HepG2 (cell line): ENCODE measurements at regions not wholly inside any gene's neighbourhood (a gene's known extent, or its start where the extent isn't known, plus 50 kb on each side); places are given as distances from the start of the nearest gene placed in this dataset.

Experiments
- ATAC-seq: fragments of 200-7000 bp; cut with Tn5 transposase; 3 replicates; pipeline ENCODE4 v1.9.1; 2020; ENCODE audit warnings: mild to moderate bottlenecking, moderate library complexity
- BruUV-seq: library from RNA; stranded (reverse); fragments of 400-500 nt; replicated peaks from 2 replicates; lab custom pipeline; 2021; lab: Mats Ljungman, UMichigan
- CTCF ChIA-PET: fragments of 300-600 bp; formaldehyde crosslinking; extraction: SDS; loops from one replicate; lab custom pipeline; 2021; ENCODE audit warnings: low total read pairs, inconsistent platforms, low intra/inter-chr PET ratio; lab: Yijun Ruan, JAX
- POLR2A ChIA-PET: fragments of 350-600 bp; sonication (Branson Sonifier 250); formaldehyde crosslinking; loops from one replicate; lab custom pipeline; 2020; ENCODE audit warnings: antibody characterized with exemption, inconsistent platforms; lab: Yijun Ruan, JAX
- DNase-seq: peaks from one replicate; pipeline ENCODE4 v3.0.0-alpha.2; 2015; ENCODE audit warnings: low spot score
- FAIRE-seq: peaks from 3 replicates; lab custom pipeline; 2011; peaks lifted over from hg19 to GRCh38; lab: Jason Lieb, UNC
- H2AFZ ChIP-seq: one replicate; pipeline ENCODE4 v1.6.1; 2011; ENCODE audit warnings: low read length, inconsistent platforms
- H3K27ac ChIP-seq: fragments of 300-600 bp; 3 replicates; pipeline ENCODE4 v1.8.0; 2011; ENCODE audit warnings: mixed run types, mild to moderate bottlenecking, mixed read lengths, low read length, inconsistent platforms; ENCODE audit not compliant: insufficient read depth; ENCODE audit errors: extremely low read length
- H3K27me3 ChIP-seq, 2 experiments: fragments of 200-600 bp in 1 of 2; 2 replicates in 1 of 2; 3 replicates in 1 of 2; pipeline versions ENCODE4 v1.6.0 to v1.8.0; 2011; ENCODE audit warnings: low read length in 2 of 2, mild to moderate bottlenecking in 2 of 2, moderate library complexity in 2 of 2, inconsistent platforms in 1 of 2; ENCODE audit not compliant: insufficient read depth in 2 of 2, control insufficient read depth in 1 of 2
- H3K36me3 ChIP-seq, 2 experiments: fragments of 200-600 bp in 1 of 2; replicated peaks in 1 of 2; 2 replicates in 1 of 2; 3 replicates in 1 of 2; pipeline versions ENCODE4 v1.5.1 to v1.8.0; 2011; ENCODE audit warnings: low read length in 2 of 2, inconsistent platforms in 1 of 2; ENCODE audit not compliant: insufficient read depth in 2 of 2, control insufficient read depth in 1 of 2
- H3K4me1 ChIP-seq: 2 replicates; pipeline ENCODE4 v1.5.1; 2012; ENCODE audit warnings: low read length, inconsistent platforms; ENCODE audit not compliant: insufficient read depth
- H3K4me2 ChIP-seq: 2 replicates; pipeline ENCODE4 v1.6.0; 2011; ENCODE audit warnings: low read depth, low read length, inconsistent platforms
- H3K4me3 ChIP-seq, 3 experiments: fragments of 200-600 bp in 1 of 3; sonication (generic), shearing (Covaris generic) in 1 of 3; replicated peaks in 1 of 3; 2 replicates each; pipeline ENCODE4 v1.5.1; 2011 to 2016; ENCODE audit warnings: low read length in 3 of 3, inconsistent platforms in 2 of 3, low read depth in 2 of 3, mild to moderate bottlenecking in 2 of 3, control low read depth in 1 of 3, mixed read lengths in 1 of 3; ENCODE audit not compliant: insufficient read depth in 1 of 3
- H3K79me2 ChIP-seq: one replicate; pipeline ENCODE4 v1.6.1; 2011; ENCODE audit warnings: low read length, inconsistent platforms; ENCODE audit not compliant: insufficient read depth
- H3K9ac ChIP-seq: 2 replicates; pipeline ENCODE4 v1.6.0; 2011; ENCODE audit warnings: mild to moderate bottlenecking, low read depth, low read length, inconsistent platforms; ENCODE audit not compliant: insufficient read depth
- H3K9me3 ChIP-seq: 2 replicates; pipeline ENCODE4 v1.5.1; 2012; ENCODE audit warnings: mild to moderate bottlenecking, low read length
- H4K20me1 ChIP-seq: 2 replicates; pipeline ENCODE4 v1.6.0; 2011; ENCODE audit warnings: inconsistent platforms, mild to moderate bottlenecking, low read length, moderate library complexity; ENCODE audit not compliant: insufficient read depth
- BRD4 ChIP-seq: sonication (generic); formaldehyde crosslinking; IDR thresholded peaks from 2 replicates; pipeline ENCODE4 v1.4.0; 2020; ENCODE audit warnings: missing genetic modification reagents
- MIER3 ChIP-seq: IDR thresholded peaks from 2 replicates; pipeline ENCODE4 v1.6.1; 2016; ENCODE audit warnings: missing compliant biosample characterization, borderline replicate concordance
- ZNF101 ChIP-seq: sonication (generic); formaldehyde crosslinking; IDR thresholded peaks from 2 replicates; pipeline ENCODE4 v1.4.0; 2020; ENCODE audit warnings: mild to moderate bottlenecking, low read depth, missing genetic modification reagents, borderline replicate concordance
- ZNF543 ChIP-seq: sonication (generic); formaldehyde crosslinking; IDR thresholded peaks from 2 replicates; pipeline ENCODE4 v1.4.0; 2020; ENCODE audit warnings: mild to moderate bottlenecking, missing genetic modification reagents
- WGBS: methylation state at CpG from one replicate; pipeline ENCODE4 v1.1.6; 2017; ENCODE audit warnings: low lambda C conversion rate; 5-methylcytosine and 5-hydroxymethylcytosine counted together
- in situ Hi-C: cut with HindIII; loops from 2 replicates; pipeline ENCODE4 v1.10.0; 2017; ENCODE audit warnings: low pct_unique_long_range_greater_than_20kb; ENCODE audit not compliant: extremely low pct_ligation_motif_present
- intact Hi-C: fragments of 100-400 bp; cut with micrococcal nuclease; formaldehyde crosslinking; loops from one replicate; pipeline ENCODE4 v1.10.0; 2022; ENCODE audit not compliant: unreplicated experiment
- TF ChIP-seq, protein P1 (sequence below): sonication (generic); formaldehyde crosslinking; IDR thresholded peaks from one replicate; pipeline ENCODE4 v1.5.1; 2020; ENCODE audit warnings: mild to moderate bottlenecking, missing genetic modification reagents; ENCODE audit errors: not compliant biosample characterization
- TF ChIP-seq, protein P2 (sequence below): conservative IDR thresholded peaks from 2 replicates; pipeline ENCODE4 v1.6.1; 2018; ENCODE audit warnings: missing genetic modification reagents
- TF ChIP-seq, protein P3 (sequence below): fragments of 450-650 bp; IDR thresholded peaks from 2 replicates; pipeline ENCODE4 v1.6.1; 2017

DNA sequence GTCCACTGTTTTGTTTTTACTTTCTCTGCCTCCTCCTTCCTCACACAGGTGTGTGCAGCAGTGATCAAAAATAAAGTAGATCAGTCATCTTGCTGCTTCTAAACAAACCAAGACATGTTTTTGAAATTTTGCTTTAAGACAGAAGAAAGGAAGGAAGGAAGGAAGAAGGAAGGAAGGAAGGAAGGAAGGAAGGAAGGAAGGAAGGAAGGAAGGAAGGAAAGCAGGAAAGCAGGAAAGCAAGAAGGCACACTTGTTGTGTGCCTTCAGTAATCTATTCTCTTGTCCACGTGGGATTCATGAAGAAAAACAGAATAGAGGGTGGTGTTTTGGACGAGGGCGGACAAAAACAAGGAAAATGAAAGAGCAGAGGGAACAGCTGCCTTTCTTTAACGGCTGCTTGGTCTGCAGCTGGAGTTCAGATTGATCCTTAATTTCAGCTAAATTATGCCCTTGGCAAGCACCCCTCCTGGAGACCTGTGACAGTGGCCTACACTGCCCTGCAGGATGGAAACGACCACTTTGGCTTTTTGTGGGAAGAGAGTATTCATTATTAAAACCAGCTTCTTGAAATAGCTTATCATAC, 188.5 kb upstream of the IRX3 start:
- peaks cover 0 to 17% of the 10 kb centered on the region in 2 experiments; a peak in 2 of 5 replicates for H3K27me3 ChIP-seq
- no peaks in the 10 kb centered on the region for H3K79me2 ChIP-seq
- CTCF ChIA-PET: no interaction called here
- H3K4me2 ChIP-seq: no peak overlapping the region
- in situ Hi-C loops: no loop called here
- no peaks in the 10 kb centered on the region for H3K9me3 ChIP-seq
- TF ChIP-seq MIER3 (CRISPR knock-in tag) (no peak), BRD4 (no peak), ZNF543 (CRISPR knock-in tag) (no peak), ZNF101 (CRISPR knock-in tag) (no peak)
- TF ChIP-seq, protein P1, sequence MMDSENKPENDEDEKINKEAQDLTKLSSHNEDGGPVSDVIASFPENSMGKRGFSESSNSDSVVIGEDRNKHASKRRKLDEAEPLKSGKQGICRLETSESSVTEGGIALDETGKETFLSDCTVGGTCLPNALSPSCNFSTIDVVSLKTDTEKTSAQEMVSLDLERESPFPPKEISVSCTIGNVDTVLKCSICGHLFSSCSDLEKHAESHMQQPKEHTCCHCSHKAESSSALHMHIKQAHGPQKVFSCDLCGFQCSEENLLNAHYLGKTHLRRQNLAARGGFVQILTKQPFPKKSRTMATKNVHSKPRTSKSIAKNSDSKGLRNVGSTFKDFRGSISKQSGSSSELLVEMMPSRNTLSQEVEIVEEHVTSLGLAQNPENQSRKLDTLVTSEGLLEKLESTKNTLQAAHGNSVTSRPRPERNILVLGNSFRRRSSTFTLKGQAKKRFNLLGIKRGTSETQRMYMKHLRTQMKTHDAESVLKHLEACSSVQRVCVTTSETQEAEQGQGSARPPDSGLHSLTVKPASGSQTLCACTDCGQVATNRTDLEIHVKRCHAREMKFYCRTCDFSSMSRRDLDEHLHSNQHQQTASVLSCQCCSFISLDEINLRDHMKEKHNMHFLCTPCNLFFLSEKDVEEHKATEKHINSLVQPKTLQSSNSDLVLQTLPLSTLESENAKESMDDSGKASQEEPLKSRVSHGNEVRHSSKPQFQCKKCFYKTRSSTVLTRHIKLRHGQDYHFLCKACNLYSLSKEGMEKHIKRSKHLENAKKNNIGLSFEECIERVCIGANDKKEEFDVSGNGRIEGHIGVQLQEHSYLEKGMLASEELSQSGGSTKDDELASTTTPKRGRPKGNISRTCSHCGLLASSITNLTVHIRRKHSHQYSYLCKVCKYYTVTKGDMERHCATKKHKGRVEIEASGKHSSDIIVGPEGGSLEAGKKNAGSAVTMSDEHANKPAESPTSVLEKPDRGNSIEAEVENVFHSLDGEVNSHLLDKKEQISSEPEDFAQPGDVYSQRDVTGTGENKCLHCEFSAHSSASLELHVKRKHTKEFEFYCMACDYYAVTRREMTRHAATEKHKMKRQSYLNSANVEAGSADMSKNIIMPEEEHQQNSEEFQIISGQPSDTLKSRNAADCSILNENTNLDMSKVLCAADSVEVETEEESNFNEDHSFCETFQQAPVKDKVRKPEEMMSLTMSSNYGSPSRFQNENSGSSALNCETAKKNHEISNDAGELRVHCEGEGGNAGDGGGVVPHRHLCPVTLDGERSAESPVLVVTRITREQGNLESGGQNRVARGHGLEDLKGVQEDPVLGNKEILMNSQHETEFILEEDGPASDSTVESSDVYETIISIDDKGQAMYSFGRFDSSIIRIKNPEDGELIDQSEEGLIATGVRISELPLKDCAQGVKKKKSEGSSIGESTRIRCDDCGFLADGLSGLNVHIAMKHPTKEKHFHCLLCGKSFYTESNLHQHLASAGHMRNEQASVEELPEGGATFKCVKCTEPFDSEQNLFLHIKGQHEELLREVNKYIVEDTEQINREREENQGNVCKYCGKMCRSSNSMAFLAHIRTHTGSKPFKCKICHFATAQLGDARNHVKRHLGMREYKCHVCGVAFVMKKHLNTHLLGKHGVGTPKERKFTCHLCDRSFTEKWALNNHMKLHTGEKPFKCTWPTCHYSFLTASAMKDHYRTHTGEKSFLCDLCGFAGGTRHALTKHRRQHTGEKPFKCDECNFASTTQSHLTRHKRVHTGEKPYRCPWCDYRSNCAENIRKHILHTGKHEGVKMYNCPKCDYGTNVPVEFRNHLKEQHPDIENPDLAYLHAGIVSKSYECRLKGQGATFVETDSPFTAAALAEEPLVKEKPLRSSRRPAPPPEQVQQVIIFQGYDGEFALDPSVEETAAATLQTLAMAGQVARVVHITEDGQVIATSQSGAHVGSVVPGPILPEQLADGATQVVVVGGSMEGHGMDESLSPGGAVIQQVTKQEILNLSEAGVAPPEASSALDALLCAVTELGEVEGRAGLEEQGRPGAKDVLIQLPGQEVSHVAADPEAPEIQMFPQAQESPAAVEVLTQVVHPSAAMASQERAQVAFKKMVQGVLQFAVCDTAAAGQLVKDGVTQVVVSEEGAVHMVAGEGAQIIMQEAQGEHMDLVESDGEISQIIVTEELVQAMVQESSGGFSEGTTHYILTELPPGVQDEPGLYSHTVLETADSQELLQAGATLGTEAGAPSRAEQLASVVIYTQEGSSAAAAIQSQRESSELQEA (CRISPR knock-in tag): no peak
- TF ChIP-seq, protein P2, sequence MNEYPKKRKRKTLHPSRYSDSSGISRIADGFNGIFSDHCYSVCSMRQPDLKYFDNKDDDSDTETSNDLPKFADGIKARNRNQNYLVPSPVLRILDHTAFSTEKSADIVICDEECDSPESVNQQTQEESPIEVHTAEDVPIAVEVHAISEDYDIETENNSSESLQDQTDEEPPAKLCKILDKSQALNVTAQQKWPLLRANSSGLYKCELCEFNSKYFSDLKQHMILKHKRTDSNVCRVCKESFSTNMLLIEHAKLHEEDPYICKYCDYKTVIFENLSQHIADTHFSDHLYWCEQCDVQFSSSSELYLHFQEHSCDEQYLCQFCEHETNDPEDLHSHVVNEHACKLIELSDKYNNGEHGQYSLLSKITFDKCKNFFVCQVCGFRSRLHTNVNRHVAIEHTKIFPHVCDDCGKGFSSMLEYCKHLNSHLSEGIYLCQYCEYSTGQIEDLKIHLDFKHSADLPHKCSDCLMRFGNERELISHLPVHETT (CRISPR knock-in tag): no peak
- TF ChIP-seq, protein P3, sequence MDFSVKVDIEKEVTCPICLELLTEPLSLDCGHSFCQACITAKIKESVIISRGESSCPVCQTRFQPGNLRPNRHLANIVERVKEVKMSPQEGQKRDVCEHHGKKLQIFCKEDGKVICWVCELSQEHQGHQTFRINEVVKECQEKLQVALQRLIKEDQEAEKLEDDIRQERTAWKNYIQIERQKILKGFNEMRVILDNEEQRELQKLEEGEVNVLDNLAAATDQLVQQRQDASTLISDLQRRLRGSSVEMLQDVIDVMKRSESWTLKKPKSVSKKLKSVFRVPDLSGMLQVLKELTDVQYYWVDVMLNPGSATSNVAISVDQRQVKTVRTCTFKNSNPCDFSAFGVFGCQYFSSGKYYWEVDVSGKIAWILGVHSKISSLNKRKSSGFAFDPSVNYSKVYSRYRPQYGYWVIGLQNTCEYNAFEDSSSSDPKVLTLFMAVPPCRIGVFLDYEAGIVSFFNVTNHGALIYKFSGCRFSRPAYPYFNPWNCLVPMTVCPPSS: no peak
- TF ChIP-seq, all 625 proteins: peak for 0
- WGBS: 24% methylated on average over 5 of the region's 5 CpGs
- no TSS peak for BruUV-seq
- Histone ChIP-seq H3K4me1 (no peaks in the 10 kb centered on the region), H3K36me3 (no peaks in the 10 kb centered on the region), H2AFZ (no peak overlapping the region), H3K9ac (no peak overlapping the region), H4K20me1 (no peaks in the 10 kb centered on the region), H3K27ac (no peak overlapping the region), H3K4me3 (no peak overlapping the region)
- no peak for FAIRE-seq
- intact Hi-C loops: no loop called here
- POLR2A ChIA-PET: no interaction called here
- DNase-seq: no peak
- ATAC-seq: no peak
